ENCODE measurements at regions not wholly inside any gene's neighbourhood (a gene's known extent, or its start where the extent isn't known, plus 50 kb on each side); places are given as distances from the start of the nearest gene placed in this dataset.

DNA sequence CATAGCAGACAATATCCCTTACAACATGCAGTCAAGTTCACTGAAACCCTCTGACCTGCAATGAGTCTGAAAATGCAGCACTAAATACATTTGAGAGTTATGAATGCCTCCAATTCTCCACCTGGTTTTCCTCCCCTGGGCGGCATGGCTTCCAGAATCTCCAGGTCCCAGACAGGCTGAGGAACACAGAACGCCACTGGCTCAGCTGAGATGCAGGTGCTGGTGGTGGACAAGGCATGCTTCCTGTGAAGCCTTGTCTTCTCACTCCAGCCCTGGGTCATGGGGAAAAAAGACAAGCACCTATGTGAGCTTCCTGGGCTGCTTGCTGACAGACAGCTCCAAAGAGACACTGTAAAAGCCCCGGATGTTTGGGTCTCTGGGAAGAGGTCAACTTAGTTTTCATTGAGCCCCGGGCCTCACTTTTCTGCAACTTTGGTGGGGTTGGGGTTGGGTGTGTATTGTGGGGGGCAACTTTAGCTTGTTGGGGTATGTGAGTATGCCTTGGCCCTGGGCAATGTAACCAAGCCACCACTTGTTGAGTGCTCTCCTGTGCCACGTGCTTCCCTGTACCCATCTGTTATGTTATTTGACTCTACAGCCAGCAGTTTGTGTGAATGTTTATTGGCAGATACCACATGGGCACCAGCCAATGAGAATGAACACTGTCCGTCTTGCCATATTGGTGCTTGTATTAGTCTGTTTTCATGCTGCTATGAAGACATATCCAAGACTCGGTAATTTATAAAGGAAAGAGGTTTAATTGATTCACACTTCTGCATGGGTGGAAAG, 127.8 kb downstream of the EMX2 start:
- intact Hi-C loops (cut with micrococcal nuclease; ENCODE audit: unreplicated experiment) (no loop called here), in situ Hi-C loops (cut with MboI) (no loop called here)
- BruUV-seq (replicated peaks): no TSS peak
- Histone ChIP-seq H3K36me3 (ENCODE audit: control insufficient read depth in 2 of 2, insufficient read depth in 2 of 2, low read length in 1 of 2) (no peaks in the 10 kb centered on the region), H3K9ac (ENCODE audit: control insufficient read depth, insufficient read depth, low read length) (no peak overlapping the region), H3K4me2 (ENCODE audit: control insufficient read depth, insufficient read depth) (no peak overlapping the region), H3K27ac (ENCODE audit: control insufficient read depth, insufficient read depth) (no peak overlapping the region), H3K27me3 (replicated peaks in 1 of 2; ENCODE audit: control insufficient read depth in 2 of 2, insufficient read depth in 2 of 2, low read length in 1 of 2) (no peaks in the 10 kb centered on the region), H3K9me3 (replicated peaks; ENCODE audit: control insufficient read depth, insufficient read depth, low read length) (no peaks in the 10 kb centered on the region; the same call in 2 of the 3 replicates), H3K4me1 (ENCODE audit: control insufficient read depth, insufficient read depth, low read length) (no peaks in the 10 kb centered on the region), H4K20me1 (ENCODE audit: control insufficient read depth, insufficient read depth) (no peaks in the 10 kb centered on the region), H3K4me3 (no peak overlapping the region), H3K79me2 (ENCODE audit: control insufficient read depth, insufficient read depth, low read length) (no peaks in the 10 kb centered on the region), H2AFZ (ENCODE audit: control insufficient read depth, low read depth, low read length) (no peak overlapping the region)
- no peak for ATAC-seq
- FAIRE-seq: no peak
- ChIA-PET SMC1A (ENCODE audit: uncharacterized antibody, unreplicated experiment) (interaction anchor here (0.6 to 1.8 kb wide), 6 partner anchors 11 to 75 kb away, joined by 3 to 7 read pairs (median 4); no protein-coding TSS in a partner anchor), RAD21 (ENCODE audit: unreplicated experiment) (interaction anchor here (1.0 to 1.5 kb wide), 2 partner anchors 17 to 48 kb away, joined by 3 to 4 read pairs; no protein-coding TSS in a partner anchor), CTCF (interaction anchor here (1.0 kb wide), 1 partner anchor 12 kb away, joined by 3 read pairs; no protein-coding TSS in a partner anchor), POLR2A (interaction anchor here (0.9 kb wide), 1 partner anchor 47 kb away, joined by 3 read pairs; no protein-coding TSS in a partner anchor)
- WGBS (ENCODE audit: insufficient coverage, insufficient replicate concordance, low lambda C conversion rate, missing lambda C conversion rate): 23% methylated on average over 7 of the region's 7 CpGs
- no peak for DNase-seq (ENCODE audit: low read depth, low spot score)
- TF ChIP-seq CHD4 (IDR thresholded peaks at IDR 0.05) (no peak), BACH1 (IDR thresholded peaks at IDR 0.05; ENCODE audit: borderline replicate concordance) (no peak), IRF4 (IDR thresholded peaks at IDR 0.05; ENCODE audit: low read depth, low read length) (no peak), ZNF217 (IDR thresholded peaks at IDR 0.05) (no peak), HDAC6 (IDR thresholded peaks at IDR 0.05; ENCODE audit: unreplicated experiment) (no peak), RFX5 (IDR thresholded peaks at IDR 0.05; ENCODE audit: low read depth, low read length) (no peak), EZH2 (IDR thresholded peaks at IDR 0.05; ENCODE audit: borderline replicate concordance, control insufficient read depth, low read depth, low read length) (no peak), BHLHE40 (IDR thresholded peaks at IDR 0.05; ENCODE audit: borderline replicate concordance in 1 of 2, low read depth in 2 of 2, low read length in 1 of 2) (no peak), KDM1A (IDR thresholded peaks at IDR 0.05; ENCODE audit: borderline replicate concordance) (no peak), ZNF384 (IDR thresholded peaks at IDR 0.05; ENCODE audit: borderline replicate concordance, low read depth, low read length) (no peak), SIN3A (IDR thresholded peaks at IDR 0.05; ENCODE audit: low read depth, low read length) (no peak), ZNF207 (IDR thresholded peaks at IDR 0.05; ENCODE audit: borderline replicate concordance) (no peak), SREBF1 (IDR thresholded peaks at IDR 0.05; ENCODE audit: low read length) (no peak)
- TF ChIP-seq, protein P1, sequence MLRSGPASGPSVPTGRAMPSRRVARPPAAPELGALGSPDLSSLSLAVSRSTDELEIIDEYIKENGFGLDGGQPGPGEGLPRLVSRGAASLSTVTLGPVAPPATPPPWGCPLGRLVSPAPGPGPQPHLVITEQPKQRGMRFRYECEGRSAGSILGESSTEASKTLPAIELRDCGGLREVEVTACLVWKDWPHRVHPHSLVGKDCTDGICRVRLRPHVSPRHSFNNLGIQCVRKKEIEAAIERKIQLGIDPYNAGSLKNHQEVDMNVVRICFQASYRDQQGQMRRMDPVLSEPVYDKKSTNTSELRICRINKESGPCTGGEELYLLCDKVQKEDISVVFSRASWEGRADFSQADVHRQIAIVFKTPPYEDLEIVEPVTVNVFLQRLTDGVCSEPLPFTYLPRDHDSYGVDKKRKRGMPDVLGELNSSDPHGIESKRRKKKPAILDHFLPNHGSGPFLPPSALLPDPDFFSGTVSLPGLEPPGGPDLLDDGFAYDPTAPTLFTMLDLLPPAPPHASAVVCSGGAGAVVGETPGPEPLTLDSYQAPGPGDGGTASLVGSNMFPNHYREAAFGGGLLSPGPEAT (IDR thresholded peaks at IDR 0.05; ENCODE audit: low read depth): no peak
- TF ChIP-seq, protein P2, sequence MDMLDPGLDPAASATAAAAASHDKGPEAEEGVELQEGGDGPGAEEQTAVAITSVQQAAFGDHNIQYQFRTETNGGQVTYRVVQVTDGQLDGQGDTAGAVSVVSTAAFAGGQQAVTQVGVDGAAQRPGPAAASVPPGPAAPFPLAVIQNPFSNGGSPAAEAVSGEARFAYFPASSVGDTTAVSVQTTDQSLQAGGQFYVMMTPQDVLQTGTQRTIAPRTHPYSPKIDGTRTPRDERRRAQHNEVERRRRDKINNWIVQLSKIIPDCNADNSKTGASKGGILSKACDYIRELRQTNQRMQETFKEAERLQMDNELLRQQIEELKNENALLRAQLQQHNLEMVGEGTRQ (IDR thresholded peaks at IDR 0.05; ENCODE audit: borderline replicate concordance, low read depth, low read length): no peak

Measured in GM12878 (cell line).